ENCODE measurements at regions not wholly inside any gene's neighbourhood (a gene's known extent, or its start where the extent isn't known, plus 50 kb on each side); places are given as distances from the start of the nearest gene placed in this dataset.

DNA sequence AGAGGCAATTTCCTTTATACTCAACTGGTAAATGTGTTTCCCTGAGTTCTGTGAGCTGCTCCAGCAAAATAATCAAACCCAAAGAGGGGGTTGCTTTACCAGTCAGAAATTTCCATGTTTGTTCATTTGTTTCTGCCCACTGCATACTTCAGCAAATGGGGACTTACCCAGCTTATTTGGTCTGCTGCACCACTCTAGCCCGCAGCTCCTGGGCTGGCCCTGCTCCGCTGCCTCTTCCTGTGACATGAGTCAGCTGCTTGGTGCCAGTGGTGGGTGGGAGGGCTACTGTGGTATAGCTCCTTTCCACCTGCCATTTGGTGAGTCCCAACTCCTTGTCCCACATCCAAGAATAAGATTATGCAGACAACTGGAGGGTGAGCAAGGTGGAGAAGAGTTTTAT lies 644.2 kb downstream of the MCTP2 start:
- no peak overlapping the region for H3K4me3 Mint-ChIP-seq
- no peak for DNase-seq
- no peak overlapping the region for H3K27ac Mint-ChIP-seq
- no peaks in the 10 kb centered on the region for H3K27me3 Mint-ChIP-seq
- no peaks in the 10 kb centered on the region for H3K36me3 Mint-ChIP-seq
- peaks cover 5% of the 10 kb centered on the region for H3K9me3 Mint-ChIP-seq
- CTCF ChIA-PET = no interaction called here
- H3K4me1 Mint-ChIP-seq = no peaks in the 10 kb centered on the region

DNA sequence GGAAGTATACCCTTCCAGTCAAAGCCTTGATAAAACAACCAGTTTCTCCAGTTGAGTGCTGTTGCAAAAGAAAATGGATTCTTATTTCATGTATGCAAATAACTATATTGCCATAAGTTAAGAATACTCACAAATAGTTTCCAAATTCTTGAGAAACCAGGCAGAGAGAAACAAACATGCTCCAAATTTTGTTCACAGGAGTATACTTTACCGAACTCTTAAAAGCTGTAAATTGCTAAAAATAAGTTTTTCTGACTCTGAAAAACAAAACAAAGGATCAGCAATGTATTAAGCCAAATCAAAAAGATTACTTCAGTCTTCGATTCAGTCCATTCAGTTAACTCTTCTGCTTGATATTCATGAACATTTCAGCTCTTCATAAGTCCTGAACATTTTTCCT lies 646.5 kb downstream of the MCTP2 start:
- H3K4me3 Mint-ChIP-seq = no peak overlapping the region
- no peak overlapping the region for H3K27ac Mint-ChIP-seq
- no peak for DNase-seq
- no peaks in the 10 kb centered on the region for H3K4me1 Mint-ChIP-seq
- no peaks in the 10 kb centered on the region for H3K27me3 Mint-ChIP-seq
- H3K36me3 Mint-ChIP-seq = no peaks in the 10 kb centered on the region
- CTCF ChIA-PET = no interaction called here
- peaks cover 9% of the 10 kb centered on the region for H3K9me3 Mint-ChIP-seq

GRCh38 chr15:94882071-94882712 lies 650.8 kb downstream of the MCTP2 start:
- CTCF ChIA-PET = no interaction called here
- Mint-ChIP-seq H3K4me3 (no peak overlapping the region), H3K36me3 (no peaks in the 10 kb centered on the region), H3K4me1 (no peaks in the 10 kb centered on the region), H3K27ac (no peak overlapping the region), H3K27me3 (no peaks in the 10 kb centered on the region), H3K9me3 (peaks cover 5% of the 10 kb centered on the region)
- DNase-seq = no peak

DNA sequence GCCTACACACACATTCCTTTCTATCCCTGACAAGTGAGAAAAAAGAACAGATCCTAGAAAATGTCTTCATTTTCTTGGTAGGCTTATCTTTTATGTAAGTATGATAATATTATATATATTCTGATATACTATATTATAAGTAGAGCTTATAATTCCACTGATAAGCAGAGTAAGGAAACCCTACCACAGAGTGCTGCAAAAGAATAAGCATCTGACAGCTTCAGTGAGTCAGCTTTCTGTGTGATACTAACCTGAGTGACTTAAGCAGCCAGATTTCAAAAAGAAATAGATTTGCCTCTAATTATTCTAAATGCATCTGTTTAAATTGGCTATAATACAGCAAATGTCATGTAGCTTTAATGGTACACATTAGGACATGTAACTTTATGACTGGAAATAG lies 656.0 kb downstream of the MCTP2 start:
- CTCF ChIA-PET = no interaction called here
- Mint-ChIP-seq H3K27ac (no peak overlapping the region), H3K36me3 (no peaks in the 10 kb centered on the region), H3K4me3 (no peak overlapping the region), H3K9me3 (peaks cover 3% of the 10 kb centered on the region), H3K27me3 (no peaks in the 10 kb centered on the region), H3K4me1 (no peaks in the 10 kb centered on the region)
- DNase-seq = no peak

DNA sequence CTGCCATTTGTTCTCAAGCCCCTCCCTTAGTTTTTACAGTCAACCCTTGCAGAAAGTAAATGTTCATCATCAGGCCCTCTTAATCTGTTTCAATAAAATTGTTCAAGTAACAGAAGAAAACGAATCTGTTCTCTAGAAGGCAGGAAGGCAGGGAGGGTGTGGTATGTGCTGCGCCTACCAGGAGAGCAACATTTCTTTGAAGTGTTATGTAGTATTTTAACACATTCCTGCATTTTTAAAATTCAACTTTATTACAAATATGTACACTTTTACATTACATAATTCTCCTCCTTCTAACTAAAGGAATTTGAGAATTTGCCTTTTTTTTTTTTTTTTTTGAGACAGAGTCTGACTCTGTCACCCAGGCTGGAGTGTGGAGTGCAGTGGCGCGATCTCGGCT lies 657.8 kb downstream of the MCTP2 start:
- no peaks in the 10 kb centered on the region for H3K36me3 Mint-ChIP-seq
- H3K4me1 Mint-ChIP-seq = no peaks in the 10 kb centered on the region
- no peak overlapping the region for H3K4me3 Mint-ChIP-seq

GRCh38 chr15:94893091-94893490 lies 661.7 kb downstream of the MCTP2 start:
- Mint-ChIP-seq H3K9me3 (peaks cover 2% of the 10 kb centered on the region), H3K4me1 (no peaks in the 10 kb centered on the region)
- CTCF ChIA-PET = no interaction called here

More for the DNA sequence above, 657.8 kb downstream of the MCTP2 start:
- Mint-ChIP-seq H3K27me3 (no peaks in the 10 kb centered on the region), H3K27ac (peak overlapping the region; percentile 45), H3K9me3 (no peaks in the 10 kb centered on the region)
- DNase-seq = no peak
- CTCF ChIA-PET = no interaction called here

DNA sequence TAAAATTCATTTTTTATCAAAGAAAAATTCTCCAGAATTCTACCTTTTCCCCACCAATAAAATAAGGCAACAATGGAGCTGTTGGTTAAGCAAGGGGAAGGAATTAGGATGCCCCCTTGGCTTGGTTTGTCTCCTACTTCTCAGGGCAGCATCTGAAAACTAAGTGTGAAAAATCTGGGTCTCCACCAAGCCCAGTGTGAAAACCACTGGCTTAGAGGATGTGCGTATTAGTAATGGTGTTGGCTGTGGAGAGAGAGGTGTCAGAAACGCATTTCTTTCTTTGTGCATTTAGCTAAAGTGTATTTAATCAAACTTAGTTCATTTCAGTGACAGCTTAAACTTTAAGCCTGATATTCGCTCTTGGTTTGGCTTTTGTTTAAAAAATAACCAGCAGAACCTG lies 662.7 kb downstream of the MCTP2 start:
- Mint-ChIP-seq H3K27me3 (no peaks in the 10 kb centered on the region), H3K4me1 (no peaks in the 10 kb centered on the region), H3K9me3 (peaks cover 2% of the 10 kb centered on the region), H3K36me3 (no peaks in the 10 kb centered on the region), H3K27ac (no peak overlapping the region), H3K4me3 (no peak overlapping the region)
- DNase-seq = no peak
- CTCF ChIA-PET = no interaction called here

More at GRCh38 chr15:94893091-94893490, 661.7 kb downstream of the MCTP2 start:
- no peaks in the 10 kb centered on the region for H3K27me3 Mint-ChIP-seq
- H3K27ac Mint-ChIP-seq = no peak overlapping the region
- H3K36me3 Mint-ChIP-seq = no peaks in the 10 kb centered on the region
- H3K4me3 Mint-ChIP-seq = no peak overlapping the region
- DNase-seq = no peak

DNA sequence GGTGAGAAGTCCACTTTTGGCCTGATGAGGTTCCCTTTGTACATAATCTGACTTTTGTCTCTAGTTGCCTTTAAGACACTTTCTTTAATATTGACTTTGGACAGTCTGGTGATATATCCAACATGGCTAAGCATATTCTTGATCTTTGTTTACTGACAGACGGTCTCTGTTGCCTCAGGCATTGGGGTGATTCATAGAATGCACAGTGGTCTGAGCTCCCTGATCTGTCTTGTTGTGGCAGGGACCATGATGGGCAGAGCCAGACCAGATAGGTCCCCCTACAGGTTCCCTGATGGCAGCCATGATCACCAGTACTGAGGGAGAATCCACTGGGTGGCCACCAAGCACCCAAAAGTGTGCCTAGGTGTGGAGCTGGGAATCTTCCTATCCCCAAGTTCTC lies 678.1 kb downstream of the MCTP2 start:
- H3K36me3 Mint-ChIP-seq = no peaks in the 10 kb centered on the region
- peaks cover 11% of the 10 kb centered on the region for H3K9me3 Mint-ChIP-seq
- H3K27me3 Mint-ChIP-seq = no peaks in the 10 kb centered on the region
- DNase-seq = no peak
- CTCF ChIA-PET = no interaction called here
- H3K4me3 Mint-ChIP-seq = no peak overlapping the region
- H3K27ac Mint-ChIP-seq = no peak overlapping the region
- no peaks in the 10 kb centered on the region for H3K4me1 Mint-ChIP-seq

GRCh38 chr15:94910166-94910565 lies 678.8 kb downstream of the MCTP2 start:
- no peaks in the 10 kb centered on the region for H3K27me3 Mint-ChIP-seq
- no peak overlapping the region for H3K27ac Mint-ChIP-seq
- CTCF ChIA-PET = no interaction called here
- no peaks in the 10 kb centered on the region for H3K36me3 Mint-ChIP-seq
- H3K4me1 Mint-ChIP-seq = no peaks in the 10 kb centered on the region
- peaks cover 11% of the 10 kb centered on the region for H3K9me3 Mint-ChIP-seq
- H3K4me3 Mint-ChIP-seq = no peak overlapping the region
- no peak for DNase-seq

- Mint-ChIP-seq H3K4me3 (no peak overlapping the region), H3K27ac (no peak overlapping the region), H3K36me3 (no peaks in the 10 kb centered on the region), H3K9me3 (peaks cover 7% of the 10 kb centered on the region), H3K4me1 (no peaks in the 10 kb centered on the region), H3K27me3 (no peaks in the 10 kb centered on the region)
- CTCF ChIA-PET = no interaction called here
- no peak for DNase-seq
Observed at GRCh38 chr15:94912760-94913159, 681.4 kb downstream of the MCTP2 start.

DNA sequence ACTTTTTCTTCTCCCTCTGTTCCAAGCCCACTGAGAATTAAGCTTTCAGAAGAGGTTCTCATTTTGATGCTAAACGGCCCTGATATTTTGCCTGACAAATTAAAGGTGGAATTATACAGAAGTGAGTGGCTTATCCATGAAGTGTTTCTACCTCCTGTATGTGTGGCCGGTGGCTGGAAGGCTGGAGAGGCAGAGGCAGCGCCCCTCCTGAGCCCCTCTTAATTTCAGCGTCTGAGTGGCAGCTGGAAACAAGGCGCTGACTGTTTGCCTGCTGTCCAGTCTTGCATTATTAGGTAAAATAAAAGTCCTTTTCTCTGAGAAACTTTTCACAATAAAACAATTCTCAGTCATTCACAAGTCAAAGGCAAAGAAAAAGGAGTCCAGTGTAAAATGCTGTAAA lies 685.7 kb downstream of the MCTP2 start:
- H3K4me3 Mint-ChIP-seq = no peak overlapping the region
- no peaks in the 10 kb centered on the region for H3K27me3 Mint-ChIP-seq
- no peak for DNase-seq
- H3K36me3 Mint-ChIP-seq = no peaks in the 10 kb centered on the region
- H3K9me3 Mint-ChIP-seq = no peaks in the 10 kb centered on the region
- CTCF ChIA-PET = no interaction called here
- H3K4me1 Mint-ChIP-seq = no peaks in the 10 kb centered on the region
- H3K27ac Mint-ChIP-seq = no peak overlapping the region

GRCh38 chr15:94921936-94922335 lies 690.6 kb downstream of the MCTP2 start:
- no peak for DNase-seq
- Mint-ChIP-seq H3K36me3 (no peaks in the 10 kb centered on the region), H3K9me3 (no peaks in the 10 kb centered on the region), H3K27me3 (no peaks in the 10 kb centered on the region), H3K27ac (no peak overlapping the region), H3K4me3 (no peak overlapping the region), H3K4me1 (no peaks in the 10 kb centered on the region)
- CTCF ChIA-PET = no interaction called here

GRCh38 chr15:94924057-94924456 lies 692.7 kb downstream of the MCTP2 start:
- Mint-ChIP-seq H3K9me3 (no peaks in the 10 kb centered on the region), H3K4me1 (no peaks in the 10 kb centered on the region), H3K27ac (no peak overlapping the region), H3K27me3 (no peaks in the 10 kb centered on the region), H3K4me3 (no peak overlapping the region), H3K36me3 (no peaks in the 10 kb centered on the region)
- CTCF ChIA-PET = no interaction called here
- DNase-seq = no peak

GRCh38 chr15:94924971-94925598 lies 693.7 kb downstream of the MCTP2 start:
- CTCF ChIA-PET = no interaction called here
- no peaks in the 10 kb centered on the region for H3K9me3 Mint-ChIP-seq
- H3K36me3 Mint-ChIP-seq = no peaks in the 10 kb centered on the region
- no peaks in the 10 kb centered on the region for H3K27me3 Mint-ChIP-seq
- no peaks in the 10 kb centered on the region for H3K4me1 Mint-ChIP-seq
- DNase-seq = no peak
- no peak overlapping the region for H3K27ac Mint-ChIP-seq
- H3K4me3 Mint-ChIP-seq = no peak overlapping the region

DNA sequence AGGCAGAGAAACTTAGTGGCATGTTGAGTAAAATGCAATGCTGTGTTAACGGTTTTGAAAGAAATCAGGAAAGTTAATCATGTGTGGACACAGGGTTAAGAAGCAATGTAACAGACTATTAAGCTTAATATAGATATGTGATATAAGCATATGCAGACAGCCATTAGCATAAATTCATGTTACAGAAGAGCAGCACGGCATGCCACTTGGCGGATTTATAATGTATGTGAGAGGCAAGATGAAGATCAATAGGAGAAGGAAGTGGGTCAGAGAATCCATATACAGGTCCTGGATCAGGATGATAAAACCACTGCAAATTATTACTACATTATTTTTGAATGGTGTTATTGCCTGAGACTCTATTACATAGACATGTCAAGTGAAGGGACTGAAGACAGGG lies 694.3 kb downstream of the MCTP2 start:
- H3K27me3 Mint-ChIP-seq = no peaks in the 10 kb centered on the region
- no peak overlapping the region for H3K4me3 Mint-ChIP-seq
- no peak for DNase-seq
- H3K9me3 Mint-ChIP-seq = no peaks in the 10 kb centered on the region
- no peaks in the 10 kb centered on the region for H3K4me1 Mint-ChIP-seq
- H3K27ac Mint-ChIP-seq = no peak overlapping the region
- no peaks in the 10 kb centered on the region for H3K36me3 Mint-ChIP-seq
- CTCF ChIA-PET = no interaction called here

GRCh38 chr15:94927003-94927402 lies 695.6 kb downstream of the MCTP2 start:
- H3K27me3 Mint-ChIP-seq = no peaks in the 10 kb centered on the region
- no peaks in the 10 kb centered on the region for H3K4me1 Mint-ChIP-seq
- H3K27ac Mint-ChIP-seq = no peak overlapping the region
- no peaks in the 10 kb centered on the region for H3K9me3 Mint-ChIP-seq
- CTCF ChIA-PET = no interaction called here
- no peaks in the 10 kb centered on the region for H3K36me3 Mint-ChIP-seq
- no peak overlapping the region for H3K4me3 Mint-ChIP-seq
- no peak for DNase-seq
